Neural crest cell (in vitro differentiated cells): ENCODE measurements at regions not wholly inside any gene's neighbourhood (a gene's known extent, or its start where the extent isn't known, plus 50 kb on each side); places are given as distances from the start of the nearest gene placed in this dataset.

Experiments used
- DNase-seq: peaks from one replicate; pipeline ENCODE4 v3.0.0; 2021; ENCODE audit warnings: low read depth, mixed read lengths, low spot score
- H3K27ac Mint-ChIP-seq: one replicate; pipeline ENCODE4 v1.8.0; 2021; ENCODE audit warnings: mild to moderate bottlenecking, mixed read lengths; ENCODE audit not compliant: unreplicated experiment
- H3K27me3 Mint-ChIP-seq: 2 replicates; pipeline ENCODE4 v1.8.0; 2021; ENCODE audit warnings: low read depth, mild to moderate bottlenecking, mixed read lengths
- H3K36me3 Mint-ChIP-seq: 2 replicates; pipeline ENCODE4 v1.8.0; 2021; ENCODE audit warnings: low read depth, mild to moderate bottlenecking, mixed read lengths
- H3K4me1 Mint-ChIP-seq: 2 replicates; pipeline ENCODE4 v1.8.0; 2021; ENCODE audit warnings: mixed read lengths
- H3K4me3 Mint-ChIP-seq: one replicate; pipeline ENCODE4 v1.8.0; 2021; ENCODE audit warnings: mild to moderate bottlenecking, mixed read lengths
- H3K9me3 Mint-ChIP-seq: 2 replicates; pipeline ENCODE4 v1.8.0; 2021; ENCODE audit warnings: mixed read lengths
- TF ChIP-seq, protein P1 (sequence below): fragments of 200-600 bp; sonication (generic); conservative IDR thresholded peaks from 2 replicates; pipeline ENCODE4 v1.5.0; 2021; ENCODE audit warnings: antibody characterized with exemption, mild to moderate bottlenecking

GRCh38 chr7:96838481-96838880 lies 128.8 kb upstream of the SEM1 start:
- no peaks in the 10 kb centered on the region for H3K36me3 Mint-ChIP-seq
- TF ChIP-seq, protein P1, sequence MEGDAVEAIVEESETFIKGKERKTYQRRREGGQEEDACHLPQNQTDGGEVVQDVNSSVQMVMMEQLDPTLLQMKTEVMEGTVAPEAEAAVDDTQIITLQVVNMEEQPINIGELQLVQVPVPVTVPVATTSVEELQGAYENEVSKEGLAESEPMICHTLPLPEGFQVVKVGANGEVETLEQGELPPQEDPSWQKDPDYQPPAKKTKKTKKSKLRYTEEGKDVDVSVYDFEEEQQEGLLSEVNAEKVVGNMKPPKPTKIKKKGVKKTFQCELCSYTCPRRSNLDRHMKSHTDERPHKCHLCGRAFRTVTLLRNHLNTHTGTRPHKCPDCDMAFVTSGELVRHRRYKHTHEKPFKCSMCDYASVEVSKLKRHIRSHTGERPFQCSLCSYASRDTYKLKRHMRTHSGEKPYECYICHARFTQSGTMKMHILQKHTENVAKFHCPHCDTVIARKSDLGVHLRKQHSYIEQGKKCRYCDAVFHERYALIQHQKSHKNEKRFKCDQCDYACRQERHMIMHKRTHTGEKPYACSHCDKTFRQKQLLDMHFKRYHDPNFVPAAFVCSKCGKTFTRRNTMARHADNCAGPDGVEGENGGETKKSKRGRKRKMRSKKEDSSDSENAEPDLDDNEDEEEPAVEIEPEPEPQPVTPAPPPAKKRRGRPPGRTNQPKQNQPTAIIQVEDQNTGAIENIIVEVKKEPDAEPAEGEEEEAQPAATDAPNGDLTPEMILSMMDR, result no peak
- peaks cover 6% of the 10 kb centered on the region for H3K4me1 Mint-ChIP-seq
- H3K27ac Mint-ChIP-seq, result no peak overlapping the region
- peaks cover 14% of the 10 kb centered on the region for H3K27me3 Mint-ChIP-seq
- H3K4me3 Mint-ChIP-seq, result no peak overlapping the region
- no peaks in the 10 kb centered on the region for H3K9me3 Mint-ChIP-seq
- DNase-seq, result no peak

- Mint-ChIP-seq H3K4me3 (no peak overlapping the region), H3K9me3 (no peaks in the 10 kb centered on the region), H3K27ac (no peak overlapping the region), H3K36me3 (no peaks in the 10 kb centered on the region), H3K27me3 (peaks cover 3% of the 10 kb centered on the region), H3K4me1 (no peaks in the 10 kb centered on the region)
- TF ChIP-seq, protein P1, result no peak
- DNase-seq, result no peak
Observed at GRCh38 chr7:96855139-96855538, 145.5 kb upstream of the SEM1 start.

- Mint-ChIP-seq H3K4me3 (no peak overlapping the region), H3K27ac (no peak overlapping the region), H3K4me1 (no peaks in the 10 kb centered on the region), H3K27me3 (peaks cover 6% of the 10 kb centered on the region), H3K9me3 (no peaks in the 10 kb centered on the region), H3K36me3 (no peaks in the 10 kb centered on the region)
- TF ChIP-seq, protein P1, result no peak
- no peak for DNase-seq
Observed at GRCh38 chr7:96855691-96856090, 146.0 kb upstream of the SEM1 start.

GRCh38 chr7:96869538-96869937 lies 135.8 kb upstream of the DLX6 start:
- Mint-ChIP-seq H3K27ac (no peak overlapping the region), H3K9me3 (peaks cover 3% of the 10 kb centered on the region), H3K4me1 (no peaks in the 10 kb centered on the region), H3K4me3 (no peak overlapping the region), H3K36me3 (no peaks in the 10 kb centered on the region), H3K27me3 (no peaks in the 10 kb centered on the region)
- TF ChIP-seq, protein P1, result no peak
- no peak for DNase-seq

- no peak for DNase-seq
- TF ChIP-seq, protein P1, result no peak
- H3K36me3 Mint-ChIP-seq, result no peaks in the 10 kb centered on the region
- peaks cover 3% of the 10 kb centered on the region for H3K9me3 Mint-ChIP-seq
- H3K27ac Mint-ChIP-seq, result no peak overlapping the region
- no peaks in the 10 kb centered on the region for H3K27me3 Mint-ChIP-seq
- no peaks in the 10 kb centered on the region for H3K4me1 Mint-ChIP-seq
- no peak overlapping the region for H3K4me3 Mint-ChIP-seq
Observed at GRCh38 chr7:96870185-96870584, 135.2 kb upstream of the DLX6 start.

DNA sequence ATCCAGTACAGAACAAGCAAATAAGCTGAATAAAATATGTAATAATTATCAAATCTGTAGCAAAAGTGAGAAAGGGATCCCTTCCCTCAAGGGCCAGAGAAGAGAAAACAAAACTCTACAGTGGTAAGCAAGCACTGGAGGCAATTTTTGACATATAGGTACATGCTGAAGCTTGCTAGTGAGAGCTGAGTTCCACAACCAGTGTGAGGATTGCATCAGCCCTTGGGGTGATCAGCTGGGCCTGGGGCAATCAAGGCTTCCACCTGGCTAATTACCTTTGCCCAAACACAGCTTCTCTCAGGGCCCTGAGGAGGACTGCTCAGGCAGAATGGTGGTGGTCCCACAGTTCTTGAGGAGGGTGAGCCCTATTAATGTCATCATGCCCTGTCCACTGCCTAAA lies 134.4 kb upstream of the DLX6 start:
- H3K27me3 Mint-ChIP-seq, result no peaks in the 10 kb centered on the region
- H3K4me3 Mint-ChIP-seq, result no peak overlapping the region
- no peaks in the 10 kb centered on the region for H3K4me1 Mint-ChIP-seq
- H3K27ac Mint-ChIP-seq, result no peak overlapping the region
- peaks cover 3% of the 10 kb centered on the region for H3K9me3 Mint-ChIP-seq
- no peak for DNase-seq
- no peaks in the 10 kb centered on the region for H3K36me3 Mint-ChIP-seq
- TF ChIP-seq, protein P1, result no peak
